HUDEP-2 (cell line): ENCODE measurements at regions not wholly inside any gene's neighbourhood (a gene's known extent, or its start where the extent isn't known, plus 50 kb on each side); places are given as distances from the start of the nearest gene placed in this dataset.
"Not testable (repeated sequence)": the region's sequence is repeated elsewhere in the genome, so short reads cannot be mapped to it uniquely, and the experiment has no call there.

Experiments used
- DNase-seq, 76 experiments: peaks; one replicate each; lab custom pipeline; 2025; ENCODE audit not compliant: unreplicated experiment in 76 of 76; lab: John Stamatoyannopoulos, UW

DNA sequence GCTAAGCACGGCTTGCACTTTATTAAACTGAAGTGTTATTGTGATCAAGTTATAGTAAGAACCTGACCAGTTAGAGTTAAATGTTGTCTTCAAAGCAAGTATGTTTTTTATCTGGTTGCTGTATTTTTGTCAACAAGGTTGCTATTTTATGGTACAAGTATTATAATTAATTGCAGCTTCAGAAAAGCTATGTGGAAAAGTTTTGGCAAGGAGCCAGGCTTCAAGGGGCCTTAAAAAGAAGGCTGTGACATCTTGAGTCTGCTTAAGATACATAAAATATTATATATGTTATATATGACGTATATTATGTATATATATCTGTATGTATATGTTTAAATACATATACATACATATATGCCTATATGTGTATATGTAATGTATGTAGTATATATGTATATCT, 1461.2 kb upstream of the CDH8 start:
- no peak for DNase-seq

DNA sequence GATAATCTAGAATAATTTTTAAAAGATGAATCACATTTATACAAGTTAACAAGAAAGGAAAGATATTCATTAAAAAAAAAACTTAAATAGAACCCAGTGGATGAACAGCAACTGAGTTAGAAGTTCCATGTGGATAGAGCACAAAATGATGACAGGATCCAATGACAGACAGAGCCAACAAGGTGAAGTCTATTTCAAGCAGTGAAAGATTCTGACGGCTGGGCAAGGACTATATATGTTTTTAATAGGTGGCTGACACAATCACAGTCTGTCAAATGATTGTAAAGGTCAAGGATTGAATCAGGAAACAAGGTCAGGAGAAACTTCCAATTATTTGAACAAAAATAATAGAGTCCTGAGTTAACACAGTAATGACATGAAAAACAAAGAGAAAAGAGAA, 1460.0 kb upstream of the CDH8 start:
- no peak for DNase-seq

DNA sequence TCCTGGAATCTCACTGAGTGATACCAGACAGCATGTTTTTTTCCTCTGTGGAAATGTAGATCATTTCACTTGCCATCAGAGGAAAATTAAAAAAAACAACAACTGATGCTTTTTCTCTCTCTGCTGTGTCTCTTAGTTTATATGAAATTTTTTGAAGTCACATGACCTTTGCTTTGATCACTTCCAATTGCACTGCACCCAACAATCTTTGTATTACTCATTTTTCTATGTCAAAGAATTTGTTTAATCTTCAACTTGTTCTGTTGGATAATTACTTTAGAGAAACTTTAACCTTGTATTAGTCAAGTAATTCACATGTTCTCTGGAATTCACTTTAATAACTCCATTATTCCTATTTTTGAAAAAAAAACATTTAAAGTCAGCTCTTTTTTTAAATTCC, 1452.7 kb upstream of the CDH8 start:
- DNase-seq, result no peak

DNA sequence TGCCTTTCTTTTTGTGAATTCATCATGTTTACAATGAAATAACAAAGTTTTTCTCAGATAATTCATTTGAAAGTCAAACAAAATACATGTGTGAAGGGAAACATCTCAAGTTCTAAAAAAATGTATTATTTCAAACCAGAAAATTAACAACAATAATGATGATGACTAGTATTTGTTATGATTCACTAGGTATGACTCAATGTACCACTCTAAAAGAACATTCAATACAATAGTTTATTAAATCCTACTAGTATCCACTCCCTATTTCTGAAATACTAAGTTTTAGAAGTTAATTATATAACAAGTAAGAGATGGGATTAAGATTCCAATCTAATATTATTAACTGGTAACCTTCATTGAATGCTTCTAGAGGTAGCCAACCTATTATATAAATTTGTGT, 1444.8 kb upstream of the CDH8 start:
- no peak for DNase-seq

DNA sequence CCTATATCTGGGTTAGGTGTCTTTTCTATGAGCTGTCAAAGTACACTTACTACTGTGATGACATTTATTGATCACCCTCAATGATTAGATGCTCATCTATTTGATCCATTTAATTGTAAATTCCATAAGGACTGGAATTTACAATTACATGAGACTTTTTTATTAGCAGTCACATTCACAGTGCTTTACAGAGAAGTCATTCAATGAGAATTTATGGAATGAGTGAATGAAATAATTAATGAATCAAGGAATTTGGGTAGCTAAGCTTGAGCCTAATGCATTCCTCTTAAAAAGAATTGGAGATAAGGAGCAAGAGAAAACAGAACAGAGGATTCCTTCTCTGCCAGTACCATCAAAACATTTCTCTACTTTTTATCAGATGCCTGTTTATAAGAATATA, 1437.5 kb upstream of the CDH8 start:
- no peak for DNase-seq

DNA sequence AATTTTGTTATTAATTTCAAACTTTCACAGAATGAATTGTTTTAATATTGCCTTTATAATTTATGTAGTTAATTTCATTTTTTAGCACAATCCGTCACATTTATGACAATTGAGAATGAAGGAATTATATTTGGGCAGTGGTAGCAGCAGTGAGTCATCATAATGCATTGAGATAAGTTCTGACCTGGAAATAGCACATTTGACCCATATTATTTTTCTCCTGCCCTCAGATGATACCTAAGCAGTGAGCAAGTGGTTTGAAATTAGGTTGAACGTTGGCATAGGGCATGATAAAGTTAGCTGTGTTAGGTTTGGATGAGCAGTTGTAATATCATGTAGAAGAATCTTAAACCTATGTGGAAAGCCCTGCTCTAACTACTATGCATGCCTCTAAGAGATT, 1431.3 kb upstream of the CDH8 start:
- no peak for DNase-seq

DNA sequence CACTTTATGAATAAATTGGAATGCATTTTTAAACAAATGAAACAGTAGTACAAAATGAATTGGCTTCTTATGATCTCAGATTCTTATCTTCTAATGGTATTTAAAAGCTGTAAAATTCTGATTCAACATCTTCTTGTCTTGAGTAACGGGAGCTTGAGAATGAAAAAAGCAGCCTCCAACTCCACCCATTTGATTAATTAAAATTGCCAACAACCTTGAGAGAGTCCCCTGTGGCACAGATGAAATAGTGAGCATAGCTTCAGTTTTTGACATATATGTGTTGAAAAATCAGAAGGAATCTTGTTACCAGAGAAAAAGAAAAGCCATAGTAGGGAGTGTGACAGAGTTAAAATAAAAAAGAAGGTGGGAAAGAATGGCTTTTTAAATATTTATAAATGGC, 1426.1 kb upstream of the CDH8 start:
- no peak for DNase-seq

DNA sequence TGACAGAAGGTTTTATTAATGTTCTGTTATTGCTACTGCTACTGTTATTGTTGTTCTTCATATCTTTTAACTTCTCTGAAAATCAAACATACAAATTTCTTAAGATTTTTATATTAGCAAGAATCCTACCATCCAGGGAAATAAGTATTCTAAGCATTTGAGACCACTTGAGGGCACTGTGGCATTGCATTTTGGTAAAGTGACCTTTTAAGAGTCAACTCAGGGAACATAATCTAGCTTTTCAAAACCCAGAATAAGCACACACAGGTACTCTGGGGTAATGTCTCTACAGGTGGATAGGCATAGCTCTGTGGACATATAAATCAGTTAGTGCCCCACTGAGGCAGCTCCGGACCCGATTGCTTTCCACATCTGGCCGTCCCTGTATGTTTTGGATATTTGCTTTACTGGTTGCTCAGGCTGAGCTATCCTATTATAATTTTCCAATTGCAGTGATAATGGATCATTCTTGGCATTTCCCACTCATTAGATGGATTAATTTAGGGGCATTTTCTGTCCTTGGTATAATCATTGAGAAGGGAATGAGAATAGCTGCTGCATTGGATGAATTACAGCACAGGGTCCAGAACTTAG, 1425.1 kb upstream of the CDH8 start:
- peak in 6 of 76 experiments; percentile 3 to 39 (median 12) for DNase-seq

DNA sequence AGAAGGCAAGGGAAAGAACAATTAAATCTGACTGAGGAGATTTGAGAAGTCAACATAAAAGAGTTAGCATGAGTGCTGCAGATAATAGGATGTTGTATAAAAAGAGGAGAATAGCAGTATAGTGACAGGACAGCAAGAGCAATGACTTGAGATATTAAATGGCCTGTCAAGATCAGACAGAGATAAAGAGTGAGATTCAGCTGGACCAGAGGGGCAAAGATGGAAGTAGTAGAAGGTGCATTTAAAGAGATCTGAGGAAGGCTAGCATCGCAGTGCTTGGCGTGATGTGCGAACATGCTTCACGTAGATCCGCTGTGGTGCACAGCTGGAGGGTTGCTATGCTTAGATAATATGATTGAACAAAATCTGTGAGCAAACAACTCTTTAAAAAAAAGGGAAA, 1422.6 kb upstream of the CDH8 start:
- DNase-seq, result no peak

DNA sequence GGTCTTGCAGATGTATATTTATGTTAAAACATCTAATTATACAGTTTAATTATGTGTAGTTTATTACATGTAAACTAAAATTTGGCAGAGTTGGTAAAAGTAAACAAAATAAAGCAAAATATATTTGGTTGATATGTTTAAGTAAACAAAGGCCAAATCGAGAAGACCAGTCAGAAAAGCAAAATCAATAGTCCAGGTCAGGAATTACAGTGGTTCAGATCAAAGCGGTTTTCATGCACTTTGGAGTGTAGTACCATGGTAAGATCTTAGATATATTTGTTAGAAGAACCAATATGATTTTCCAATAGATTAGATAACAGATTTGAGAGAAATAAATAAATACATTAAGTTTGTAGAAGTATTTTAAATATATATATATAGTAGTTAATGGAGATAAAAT, 1421.6 kb upstream of the CDH8 start:
- no peak for DNase-seq

DNA sequence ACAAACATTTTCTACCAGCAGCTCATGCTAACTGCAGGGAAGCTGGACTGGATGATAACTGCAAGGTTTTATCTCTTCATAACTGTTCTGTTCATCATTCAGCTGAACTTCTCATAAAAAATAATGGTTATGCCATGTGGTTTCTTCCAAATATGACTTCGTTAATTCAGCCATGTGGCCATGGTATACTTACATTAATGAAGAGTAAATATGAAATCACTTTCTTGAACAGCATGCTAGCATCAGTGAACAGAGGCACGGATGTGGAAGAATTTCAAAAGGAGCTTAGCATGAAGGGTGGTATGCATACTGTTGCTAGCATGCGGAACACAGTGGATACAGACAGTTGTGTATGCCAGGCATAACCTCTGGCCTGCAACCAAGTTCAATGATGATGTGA, 1417.0 kb upstream of the CDH8 start:
- no peak for DNase-seq

DNA sequence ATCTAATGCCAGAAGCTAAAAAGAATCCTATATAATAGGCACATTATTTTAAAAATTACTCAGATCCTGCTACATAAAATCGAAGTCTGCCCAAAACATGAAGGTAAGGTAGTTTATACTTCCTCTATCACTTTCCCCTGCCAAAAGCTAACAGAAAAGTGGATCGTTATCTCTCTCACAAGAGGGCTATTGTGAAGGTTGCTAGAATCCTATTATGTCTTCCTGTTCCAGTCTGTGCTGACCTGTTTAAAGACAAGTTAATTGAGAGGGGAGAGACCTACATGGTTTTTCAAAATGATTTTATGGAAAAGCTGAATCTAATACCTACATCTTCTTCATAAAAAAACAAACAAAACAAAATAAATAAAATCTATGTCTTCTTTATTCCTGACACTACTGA, 1410.9 kb upstream of the CDH8 start:
- peak in 4 of 76 experiments; percentile 5 to 24 (median 14) for DNase-seq

DNA sequence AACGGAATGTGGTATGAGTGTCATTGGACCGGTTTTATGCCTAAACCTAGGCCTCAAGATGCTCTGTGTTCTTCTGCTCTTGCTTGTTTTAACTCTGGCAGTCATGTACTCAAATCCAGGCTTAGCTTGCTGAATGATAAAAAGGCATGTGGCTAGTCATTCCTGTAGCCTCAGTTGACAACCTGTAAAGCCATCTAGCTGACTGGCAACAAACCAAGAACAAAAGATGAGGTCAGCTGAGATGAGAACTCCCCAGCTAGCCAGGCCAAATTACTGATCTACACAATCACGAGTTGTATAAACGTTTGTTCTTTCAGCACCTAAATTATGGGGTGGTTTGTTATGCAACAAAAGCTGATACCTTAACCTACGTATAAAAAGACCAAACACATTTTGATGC, 1406.0 kb upstream of the CDH8 start:
- DNase-seq, result no peak

DNA sequence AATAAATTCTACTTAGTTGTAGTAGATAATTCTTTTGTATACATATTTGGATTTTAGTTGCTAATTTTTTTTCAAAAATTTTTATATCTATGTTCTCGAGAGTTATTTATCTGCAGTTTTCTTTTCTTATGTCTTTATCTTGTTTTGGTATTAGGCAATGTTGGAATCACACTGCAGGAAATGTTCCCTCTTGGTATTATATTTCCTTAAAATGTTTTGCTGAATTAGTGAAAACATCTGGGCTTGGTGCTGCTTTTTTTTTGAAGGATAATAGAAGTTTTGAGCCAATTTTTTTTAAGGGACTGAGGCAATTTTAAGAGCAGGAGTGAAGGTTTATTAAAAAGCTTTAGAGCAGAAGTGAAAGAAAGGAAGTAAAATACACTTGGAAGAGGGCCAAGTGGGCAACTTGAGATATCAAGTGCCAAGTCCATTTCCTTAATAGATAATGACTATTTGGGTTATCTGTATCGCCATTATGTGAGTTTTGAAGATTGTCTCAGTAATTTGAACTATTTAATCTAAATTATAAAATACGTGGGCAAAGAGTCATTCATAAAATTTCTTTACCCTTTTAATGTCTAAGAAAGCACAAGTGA, 1390.1 kb upstream of the CDH8 start:
- peak in 3 of 76 experiments; percentile 2 to 4 (median 2) for DNase-seq

DNA sequence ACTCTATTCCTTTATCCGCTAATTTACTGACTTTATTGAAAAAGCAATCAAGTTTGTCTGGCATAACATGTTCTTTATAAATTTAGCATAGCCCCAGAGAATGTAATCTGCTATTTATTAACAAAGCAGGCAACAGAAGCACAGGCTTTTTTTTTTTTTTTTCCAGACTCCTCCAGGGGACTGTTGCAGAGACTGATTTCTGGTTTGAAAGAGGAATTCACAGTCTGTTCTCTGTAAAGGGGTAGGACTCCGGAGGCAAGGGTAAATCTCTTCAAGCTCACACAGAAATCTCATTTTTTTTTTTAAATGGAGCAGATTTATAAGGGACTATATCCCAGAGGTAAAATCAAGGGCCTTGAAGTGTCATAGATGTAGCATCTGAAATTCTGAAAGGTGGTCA, 1386.5 kb upstream of the CDH8 start:
- no peak for DNase-seq

DNA sequence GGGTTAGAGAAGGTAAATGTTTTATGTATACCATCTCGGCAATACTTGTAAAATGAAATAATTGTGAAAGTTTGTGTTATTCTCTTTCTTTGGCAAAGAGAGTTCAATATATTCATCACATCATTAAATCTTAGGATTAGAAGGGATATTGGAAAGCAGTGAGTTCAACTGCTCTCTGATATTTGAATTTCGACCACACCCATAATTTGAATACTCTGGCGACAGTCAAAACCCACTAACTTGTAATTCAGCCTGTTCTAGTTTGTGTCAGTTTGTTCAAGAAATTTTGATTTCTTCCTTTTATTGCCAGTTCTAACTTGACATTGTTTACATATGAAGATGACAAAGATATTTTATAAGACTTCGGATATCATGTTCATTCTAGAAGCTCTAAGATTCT, 1380.5 kb upstream of the CDH8 start:
- no peak for DNase-seq

DNA sequence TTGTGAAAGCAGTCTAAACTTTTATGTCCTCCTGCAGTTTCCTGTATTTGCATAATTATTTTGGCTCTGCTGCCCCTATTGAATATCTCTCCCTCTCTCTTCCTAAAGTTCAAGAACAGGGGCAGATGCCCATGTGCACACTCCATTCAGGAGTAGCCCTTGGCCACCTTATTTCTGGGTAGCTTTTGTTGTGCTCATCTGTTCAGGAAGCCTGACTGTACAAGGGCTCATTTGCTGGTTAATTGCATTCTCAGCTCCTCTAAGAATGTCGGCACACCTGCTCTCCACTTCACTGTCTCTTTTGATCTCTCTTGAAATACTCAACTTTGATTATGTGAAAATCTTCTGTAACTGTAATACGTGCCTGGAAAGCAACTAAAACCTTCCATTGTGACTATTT, 1378.8 kb upstream of the CDH8 start:
- DNase-seq, result no peak

DNA sequence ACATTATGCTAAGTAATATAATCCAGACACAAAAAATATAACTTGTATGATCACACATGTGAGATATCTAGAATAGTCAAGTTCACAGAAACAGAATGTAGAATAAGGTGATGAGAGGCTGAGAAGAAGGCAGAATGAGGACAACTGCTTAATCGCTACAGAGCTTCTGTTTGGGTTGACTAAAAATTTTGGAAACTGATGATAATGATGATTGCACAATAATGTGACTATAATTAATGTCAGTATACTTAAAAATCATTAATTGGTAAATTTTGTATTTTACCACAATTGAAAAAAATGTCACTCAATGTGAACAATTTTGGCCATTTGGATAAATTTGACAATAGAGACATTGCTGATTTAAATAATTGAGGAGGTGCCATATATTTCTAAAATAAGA, 1374.4 kb upstream of the CDH8 start:
- no peak for DNase-seq

DNA sequence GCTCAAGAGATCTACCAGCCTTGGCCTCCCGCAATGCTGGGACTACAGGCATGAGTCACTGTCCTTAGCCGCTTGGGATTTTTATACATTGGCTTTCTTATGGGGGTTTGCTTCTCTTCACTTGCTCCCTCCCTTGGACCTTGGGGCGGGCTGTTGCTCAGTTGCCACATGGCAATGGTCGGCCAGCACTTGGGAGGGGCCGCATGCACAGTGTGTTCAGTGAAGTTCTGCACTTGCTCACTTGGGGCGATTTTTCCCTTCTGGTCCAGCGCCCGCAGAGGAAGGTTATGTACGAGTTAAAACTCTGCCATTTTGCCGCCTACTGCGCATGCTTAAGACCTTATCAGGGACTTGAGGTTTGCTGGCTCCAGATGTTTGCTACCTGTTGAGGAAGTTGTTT, 1367.6 kb upstream of the CDH8 start:
- no peak for DNase-seq

DNA sequence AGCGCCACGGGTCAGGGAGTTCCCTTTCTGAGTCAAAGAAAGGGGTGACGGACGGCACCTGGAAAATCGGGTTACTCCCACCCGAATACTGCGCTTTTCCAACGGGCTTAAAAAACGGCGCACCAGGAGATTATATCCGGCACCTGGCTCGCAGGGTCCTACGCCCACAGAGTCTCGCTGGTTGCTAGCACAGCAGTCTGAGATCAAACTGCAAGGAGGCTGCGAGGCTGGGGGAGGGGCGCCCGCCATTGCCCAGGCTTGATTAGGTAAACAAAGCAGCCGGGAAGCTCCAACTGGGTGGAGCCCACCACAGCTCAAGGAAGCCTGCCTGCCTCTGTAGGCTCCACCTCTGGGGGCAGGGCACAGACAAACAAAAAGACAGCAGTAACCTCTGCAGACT, 1352.0 kb upstream of the CDH8 start:
- not testable (repeated sequence) for DNase-seq

DNA sequence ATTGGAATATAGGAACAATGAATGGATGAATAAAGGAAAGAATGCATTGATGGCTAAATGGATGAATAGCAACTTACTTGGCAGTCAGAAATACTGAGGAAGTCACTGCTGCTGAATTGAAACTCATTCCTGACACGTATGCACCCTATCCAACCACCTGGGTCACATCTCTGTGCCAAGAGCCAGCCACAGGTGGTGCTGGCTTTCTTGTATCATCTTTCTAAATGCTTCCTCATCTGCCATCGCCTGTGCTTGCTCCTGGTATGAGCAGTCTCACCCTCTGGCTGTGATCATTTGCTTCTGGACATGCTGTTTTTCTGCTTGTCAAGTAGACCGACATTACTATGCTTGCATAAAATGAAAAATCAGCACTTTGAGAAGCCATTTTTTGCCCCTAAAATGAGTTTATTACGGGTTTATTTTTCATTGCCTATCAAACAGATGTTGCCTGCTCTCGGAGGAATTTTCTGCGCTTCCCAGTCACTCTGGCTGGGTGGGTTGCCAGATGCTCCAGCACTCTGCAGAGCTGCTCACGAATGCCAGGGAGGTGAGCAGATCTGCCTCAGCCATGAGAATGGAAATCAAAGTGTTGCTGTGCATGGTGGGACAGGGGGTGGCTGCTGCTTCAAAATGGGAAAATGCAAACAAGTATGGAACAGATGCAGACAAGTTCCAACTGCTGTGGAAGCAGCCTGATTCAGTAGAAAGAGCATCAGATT, 1349.6 kb upstream of the CDH8 start:
- no peak for DNase-seq

DNA sequence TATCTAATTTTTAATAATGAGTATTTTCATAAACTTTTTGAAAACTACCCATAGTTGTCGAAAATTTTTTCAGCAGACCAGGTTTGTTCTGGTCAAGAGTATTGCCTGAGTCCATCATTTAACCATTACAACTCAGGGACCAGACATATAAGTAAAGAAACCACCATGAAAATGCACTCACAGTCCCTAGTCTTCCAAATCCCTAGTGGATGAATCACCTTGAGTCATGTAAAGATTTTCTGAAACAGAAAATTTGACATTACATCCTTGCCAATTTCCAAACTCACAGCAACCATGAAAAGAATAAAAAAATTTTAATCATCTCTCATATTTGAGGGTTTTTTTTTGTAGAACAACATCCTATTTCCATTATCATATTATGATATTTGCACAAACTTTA, 1337.5 kb upstream of the CDH8 start:
- no peak for DNase-seq
